WTC11 (cell line): ENCODE measurements at regions not wholly inside any gene's neighbourhood (a gene's known extent, or its start where the extent isn't known, plus 50 kb on each side); places are given as distances from the start of the nearest gene placed in this dataset.

ENCODE experiments used
- ATAC-seq: fragments of 200-7000 bp; cut with Tn5 transposase; 2 replicates; pipeline ENCODE4 v1.10.0; 2021; ENCODE audit warnings: mild to moderate bottlenecking, moderate library complexity
- CTCF ChIA-PET: fragments of 300-600 bp; sonication (Branson Sonifier 250); formaldehyde crosslinking; loops from one replicate; lab custom pipeline; 2021; ENCODE audit warnings: antibody characterized with exemption; lab: Charles Lee
- POLR2A ChIA-PET: fragments of 350-600 bp; sonication (Branson Sonifier 250); formaldehyde crosslinking; loops from one replicate; lab custom pipeline; 2021; ENCODE audit warnings: antibody characterized with exemption; lab: Charles Lee
- DNase-seq: peaks from one replicate; pipeline ENCODE4 v3.0.0; 2021; ENCODE audit warnings: low spot score
- H3K27ac Mint-ChIP-seq: 2 replicates; pipeline ENCODE4 v1.8.0; 2021; ENCODE audit warnings: mixed read lengths
- H3K27me3 Mint-ChIP-seq: 2 replicates; pipeline ENCODE4 v1.8.0; 2021; ENCODE audit warnings: low read depth, mild to moderate bottlenecking, moderate library complexity, mixed read lengths
- H3K36me3 Mint-ChIP-seq: 2 replicates; pipeline ENCODE4 v1.8.0; 2021; ENCODE audit warnings: mixed read lengths
- H3K4me1 Mint-ChIP-seq: 2 replicates; pipeline ENCODE4 v1.8.0; 2022; ENCODE audit warnings: mixed read lengths
- H3K4me3 Mint-ChIP-seq: 2 replicates; pipeline ENCODE4 v1.8.0; 2021; ENCODE audit warnings: mild to moderate bottlenecking, moderate library complexity, mixed read lengths
- H3K9me3 Mint-ChIP-seq: 2 replicates; pipeline ENCODE4 v1.8.0; 2021; ENCODE audit warnings: mixed read lengths
- CREM ChIP-seq: sonication (generic); formaldehyde crosslinking; IDR thresholded peaks from 2 replicates; pipeline ENCODE4 v1.8.1; 2022; ENCODE audit warnings: mild to moderate bottlenecking, missing genetic modification reagents, moderate library complexity
- EMX1 ChIP-seq: fragments of 250-450 bp; sonication (Bioruptor Pico); IDR thresholded peaks from 2 replicates; pipeline ENCODE4 v1.8.0; 2021; ENCODE audit warnings: mild to moderate bottlenecking
- ETV6 ChIP-seq: sonication (generic); formaldehyde crosslinking; IDR thresholded peaks from 2 replicates; pipeline ENCODE4 v1.8.1; 2022; ENCODE audit warnings: mild to moderate bottlenecking, missing genetic modification reagents
- FOXP1 ChIP-seq: sonication (generic); formaldehyde crosslinking; IDR thresholded peaks from 2 replicates; pipeline ENCODE4 v1.8.0; 2022; ENCODE audit warnings: missing genetic modification reagents, mild to moderate bottlenecking, moderate library complexity, borderline replicate concordance
- GABPB1 ChIP-seq: sonication (generic); formaldehyde crosslinking; IDR thresholded peaks from 2 replicates; pipeline ENCODE4 v1.8.1; 2023; ENCODE audit warnings: mild to moderate bottlenecking, missing genetic modification reagents
- GRHL2 ChIP-seq: fragments of 250-450 bp; sonication (Bioruptor Pico); IDR thresholded peaks from 2 replicates; pipeline ENCODE4 v1.8.0; 2022; ENCODE audit warnings: mild to moderate bottlenecking, moderate library complexity; ENCODE audit not compliant: insufficient replicate concordance, severe bottlenecking
- IRF2 ChIP-seq: sonication (generic); formaldehyde crosslinking; IDR thresholded peaks from 2 replicates; pipeline ENCODE4 v1.8.0; 2022; ENCODE audit warnings: low read depth, missing genetic modification reagents, borderline replicate concordance
- MXD4 ChIP-seq: fragments of 250-450 bp; sonication (Bioruptor Pico); IDR thresholded peaks from 2 replicates; pipeline ENCODE4 v1.8.0; 2021; ENCODE audit warnings: mild to moderate bottlenecking, moderate library complexity, borderline replicate concordance
- NFATC4 ChIP-seq: fragments of 250-450 bp; sonication (Bioruptor Pico); IDR thresholded peaks from 2 replicates; pipeline ENCODE4 v1.9.0; 2021; ENCODE audit warnings: mild to moderate bottlenecking
- NFE2L1 ChIP-seq: sonication (generic); formaldehyde crosslinking; IDR thresholded peaks from 2 replicates; pipeline ENCODE4 v1.8.1; 2023; ENCODE audit warnings: missing genetic modification reagents
- RORB ChIP-seq: fragments of 250-450 bp; sonication (Bioruptor Pico); IDR thresholded peaks from 2 replicates; pipeline ENCODE4 v1.9.0; 2021; ENCODE audit warnings: mild to moderate bottlenecking
- SMAD4 ChIP-seq: sonication (generic); formaldehyde crosslinking; IDR thresholded peaks from 2 replicates; pipeline ENCODE4 v1.8.0; 2022; ENCODE audit warnings: mild to moderate bottlenecking, missing genetic modification reagents
- TEAD1 ChIP-seq: sonication (generic); formaldehyde crosslinking; IDR thresholded peaks from 2 replicates; pipeline ENCODE4 v1.8.0; 2022; ENCODE audit warnings: mild to moderate bottlenecking, missing genetic modification reagents
- TEAD4 ChIP-seq: sonication (generic); formaldehyde crosslinking; IDR thresholded peaks from 2 replicates; pipeline ENCODE4 v1.8.0; 2022; ENCODE audit warnings: mild to moderate bottlenecking, missing genetic modification reagents
- ZBTB21 ChIP-seq: sonication (generic); formaldehyde crosslinking; IDR thresholded peaks from 2 replicates; pipeline ENCODE4 v1.8.1; 2023; ENCODE audit warnings: mild to moderate bottlenecking, missing genetic modification reagents, borderline replicate concordance
- ZNF121 ChIP-seq: sonication (generic); formaldehyde crosslinking; IDR thresholded peaks from 2 replicates; pipeline ENCODE4 v1.8.0; 2023; ENCODE audit warnings: missing genetic modification reagents
- ZNF317 ChIP-seq: sonication (generic); formaldehyde crosslinking; IDR thresholded peaks from 2 replicates; pipeline ENCODE4 v1.8.1; 2023; ENCODE audit warnings: low read depth, mild to moderate bottlenecking, moderate library complexity, missing genetic modification reagents, borderline replicate concordance
- TF ChIP-seq, protein P1 (sequence below): sonication (generic); formaldehyde crosslinking; IDR thresholded peaks from 2 replicates; pipeline ENCODE4 v1.8.0; 2022; ENCODE audit warnings: mild to moderate bottlenecking, missing genetic modification reagents
- TF ChIP-seq, protein P2 (sequence below): sonication (generic); formaldehyde crosslinking; IDR thresholded peaks from 2 replicates; pipeline ENCODE4 v1.8.0; 2022; ENCODE audit warnings: mild to moderate bottlenecking, missing genetic modification reagents
- TF ChIP-seq, protein P3 (sequence below): sonication (generic); formaldehyde crosslinking; IDR thresholded peaks from 2 replicates; pipeline ENCODE4 v1.8.1; 2022; ENCODE audit warnings: low read depth, missing genetic modification reagents, borderline replicate concordance
- TF ChIP-seq, protein P4 (sequence below): fragments of 250-450 bp; sonication (Bioruptor Pico); IDR thresholded peaks from 2 replicates; pipeline ENCODE4 v1.9.0; 2021; ENCODE audit warnings: moderate library complexity, mild to moderate bottlenecking, inconsistent platforms, borderline replicate concordance
- TF ChIP-seq, protein P5 (sequence below): sonication (generic); formaldehyde crosslinking; IDR thresholded peaks from 2 replicates; pipeline ENCODE4 v1.8.0; 2023; ENCODE audit warnings: missing genetic modification reagents, mild to moderate bottlenecking, borderline replicate concordance

DNA sequence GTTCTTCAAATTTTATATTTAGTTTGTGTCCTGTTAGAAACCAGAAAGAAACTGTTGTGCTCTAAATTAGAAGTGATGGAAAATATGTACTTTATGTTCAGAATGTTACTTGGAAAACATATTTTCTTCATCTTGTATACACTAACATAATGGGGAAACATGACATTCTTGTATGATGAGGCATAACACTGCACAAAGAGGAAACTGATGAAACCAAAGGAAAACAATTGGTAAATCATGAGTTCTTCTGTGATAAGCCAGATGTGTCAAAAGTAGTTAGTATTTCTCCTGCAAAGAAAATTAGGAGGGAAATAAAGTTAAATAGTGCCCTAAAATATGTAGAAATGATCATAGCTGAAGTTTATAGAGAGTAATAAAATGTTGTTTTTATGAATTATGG is 111.1 kb upstream of the FBN2 start:
- no peak overlapping the region for H3K4me3 Mint-ChIP-seq
- H3K27me3 Mint-ChIP-seq: no peaks in the 10 kb centered on the region
- H3K27ac Mint-ChIP-seq: no peak overlapping the region
- TF ChIP-seq, protein P1, sequence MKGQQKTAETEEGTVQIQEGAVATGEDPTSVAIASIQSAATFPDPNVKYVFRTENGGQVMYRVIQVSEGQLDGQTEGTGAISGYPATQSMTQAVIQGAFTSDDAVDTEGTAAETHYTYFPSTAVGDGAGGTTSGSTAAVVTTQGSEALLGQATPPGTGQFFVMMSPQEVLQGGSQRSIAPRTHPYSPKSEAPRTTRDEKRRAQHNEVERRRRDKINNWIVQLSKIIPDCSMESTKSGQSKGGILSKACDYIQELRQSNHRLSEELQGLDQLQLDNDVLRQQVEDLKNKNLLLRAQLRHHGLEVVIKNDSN (CRISPR knock-in tag): no peak
- TF ChIP-seq NFATC4 (CRISPR knock-in tag): no peak
- TF ChIP-seq, protein P2, sequence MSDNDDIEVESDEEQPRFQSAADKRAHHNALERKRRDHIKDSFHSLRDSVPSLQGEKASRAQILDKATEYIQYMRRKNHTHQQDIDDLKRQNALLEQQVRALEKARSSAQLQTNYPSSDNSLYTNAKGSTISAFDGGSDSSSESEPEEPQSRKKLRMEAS: no peak
- no peak for TF ChIP-seq CREM (CRISPR knock-in tag)
- no peak for TF ChIP-seq ZNF317 (CRISPR knock-in tag)
- no peak for TF ChIP-seq TEAD4 (CRISPR knock-in tag)
- TF ChIP-seq EMX1: no peak
- TF ChIP-seq GABPB1 (CRISPR knock-in tag): no peak
- no peak for TF ChIP-seq SMAD4 (CRISPR knock-in tag)
- TF ChIP-seq TEAD1: no peak
- TF ChIP-seq RORB (CRISPR knock-in tag): no peak
- TF ChIP-seq, all 79 proteins: peak for 0
- Mint-ChIP-seq H3K9me3 (0 out of 2 replicates have a peak, but pooled peaks cover 3% of the 10 kb centered on the region), H3K36me3 (no peaks in the 10 kb centered on the region), H3K4me1 (no peaks in the 10 kb centered on the region)
- ATAC-seq (no peak), DNase-seq (no peak)
- CTCF ChIA-PET: no interaction called here
- POLR2A ChIA-PET: no interaction called here

DNA sequence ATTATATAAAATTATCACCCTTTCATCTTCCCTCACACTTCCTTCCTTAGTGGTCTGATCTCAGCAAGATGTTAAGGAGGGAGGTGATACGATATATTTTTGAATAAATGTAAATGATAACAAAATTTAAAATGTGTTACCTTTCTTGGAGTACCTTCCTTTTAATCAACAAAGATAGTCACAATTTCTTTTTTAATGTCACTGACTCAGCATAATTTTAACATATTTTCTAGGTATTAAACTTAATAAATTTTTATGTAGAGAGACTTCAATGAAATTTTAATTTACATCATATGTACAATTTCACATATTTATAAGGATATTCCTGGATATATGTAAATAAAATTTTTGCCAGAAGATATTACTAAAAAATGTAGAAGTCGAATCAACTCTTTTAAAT is 125.0 kb upstream of the FBN2 start:
- TF ChIP-seq, protein P2: no peak
- no peak for TF ChIP-seq ETV6 (CRISPR knock-in tag)
- TF ChIP-seq GRHL2: no peak
- peaks cover 12% of the 10 kb centered on the region for H3K36me3 Mint-ChIP-seq
- H3K4me1 Mint-ChIP-seq: no peaks in the 10 kb centered on the region
- ChIA-PET CTCF (no interaction called here), POLR2A (no interaction called here)
- no peak overlapping the region for H3K4me3 Mint-ChIP-seq
- H3K27me3 Mint-ChIP-seq: no peaks in the 10 kb centered on the region
- ATAC-seq (no peak), DNase-seq (no peak)
- H3K9me3 Mint-ChIP-seq: peaks cover 24% of the 10 kb centered on the region
- H3K27ac Mint-ChIP-seq: no peak overlapping the region

DNA sequence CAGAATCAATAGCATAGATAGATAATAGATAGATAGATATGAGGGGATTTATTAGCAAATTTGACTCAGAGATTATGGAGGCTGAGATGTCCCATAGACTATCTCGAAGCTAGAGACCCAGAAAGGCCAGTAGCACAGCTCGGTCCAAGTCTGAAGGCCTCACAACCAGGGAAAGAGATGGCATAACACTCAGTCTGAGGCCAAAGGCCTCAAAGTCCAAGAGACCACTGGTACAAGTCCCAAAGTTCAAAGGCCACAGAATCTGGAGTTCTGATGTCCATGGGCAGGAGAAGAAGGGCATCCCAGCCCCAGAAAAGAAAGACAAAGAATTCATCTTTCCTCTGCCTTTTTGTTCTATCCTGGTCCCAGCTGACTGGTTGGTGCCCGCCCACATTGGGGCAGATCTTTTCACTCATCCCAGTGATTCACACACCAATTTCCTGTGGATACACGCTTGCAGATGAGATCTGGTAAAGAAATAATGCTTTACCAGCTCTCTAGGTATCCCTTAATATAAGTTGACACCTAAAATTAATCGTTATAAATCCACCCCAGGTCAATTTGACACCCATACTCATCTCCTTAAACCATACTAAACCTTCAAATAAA is 127.8 kb upstream of the FBN2 start:
- CTCF ChIA-PET: no interaction called here
- no peaks in the 10 kb centered on the region for H3K27me3 Mint-ChIP-seq
- TF ChIP-seq, protein P3, sequence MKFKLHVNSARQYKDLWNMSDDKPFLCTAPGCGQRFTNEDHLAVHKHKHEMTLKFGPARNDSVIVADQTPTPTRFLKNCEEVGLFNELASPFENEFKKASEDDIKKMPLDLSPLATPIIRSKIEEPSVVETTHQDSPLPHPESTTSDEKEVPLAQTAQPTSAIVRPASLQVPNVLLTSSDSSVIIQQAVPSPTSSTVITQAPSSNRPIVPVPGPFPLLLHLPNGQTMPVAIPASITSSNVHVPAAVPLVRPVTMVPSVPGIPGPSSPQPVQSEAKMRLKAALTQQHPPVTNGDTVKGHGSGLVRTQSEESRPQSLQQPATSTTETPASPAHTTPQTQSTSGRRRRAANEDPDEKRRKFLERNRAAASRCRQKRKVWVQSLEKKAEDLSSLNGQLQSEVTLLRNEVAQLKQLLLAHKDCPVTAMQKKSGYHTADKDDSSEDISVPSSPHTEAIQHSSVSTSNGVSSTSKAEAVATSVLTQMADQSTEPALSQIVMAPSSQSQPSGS: no peak
- no peak for TF ChIP-seq ZBTB21 (CRISPR knock-in tag)
- TF ChIP-seq, all 79 proteins: peak for 0
- Mint-ChIP-seq H3K4me3 (no peak overlapping the region), H3K36me3 (peaks cover under 1% of the 10 kb centered on the region; the same call in 1 of the 2 replicates), H3K4me1 (peaks cover 2% of the 10 kb centered on the region), H3K9me3 (peaks cover 5% of the 10 kb centered on the region), H3K27ac (no peak overlapping the region)
- DNase-seq (no peak), ATAC-seq (no peak)
- POLR2A ChIA-PET: no interaction called here

DNA sequence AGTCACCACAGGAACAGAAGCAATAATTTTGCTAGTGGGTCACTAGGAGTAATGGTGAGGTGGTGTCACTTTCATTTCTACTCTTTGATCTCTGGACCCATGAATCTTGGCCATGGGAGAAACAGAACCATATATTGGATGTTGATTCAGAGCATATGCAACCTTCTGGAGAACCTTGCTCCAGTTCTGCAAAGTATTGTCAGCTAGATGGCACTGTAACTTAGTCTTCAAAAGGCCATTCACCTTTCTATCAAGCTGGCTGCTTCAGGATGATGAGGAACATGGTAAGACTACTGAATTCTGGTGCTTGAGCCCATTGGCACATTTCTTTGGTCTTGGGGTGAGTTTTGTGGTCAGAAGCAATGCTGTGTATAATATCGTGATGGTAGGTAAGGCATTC is 129.1 kb upstream of the FBN2 start:
- peaks cover 12% of the 10 kb centered on the region for H3K4me1 Mint-ChIP-seq
- H3K36me3 Mint-ChIP-seq: no peaks in the 10 kb centered on the region
- ChIA-PET CTCF (interaction anchor here (0.6 to 1.2 kb wide), 5 partner anchors 11 to 177 kb away, joined by 3 to 5 read pairs (median 4); no protein-coding TSS in a partner anchor), POLR2A (no interaction called here)
- DNase-seq (no peak), ATAC-seq (peak; percentile 85)
- no peaks in the 10 kb centered on the region for H3K27me3 Mint-ChIP-seq
- H3K9me3 Mint-ChIP-seq: no peaks in the 10 kb centered on the region
- H3K4me3 Mint-ChIP-seq: no peak overlapping the region
- no peak overlapping the region for H3K27ac Mint-ChIP-seq
- no peak for TF ChIP-seq NFE2L1 (CRISPR knock-in tag)
- TF ChIP-seq, protein P4, sequence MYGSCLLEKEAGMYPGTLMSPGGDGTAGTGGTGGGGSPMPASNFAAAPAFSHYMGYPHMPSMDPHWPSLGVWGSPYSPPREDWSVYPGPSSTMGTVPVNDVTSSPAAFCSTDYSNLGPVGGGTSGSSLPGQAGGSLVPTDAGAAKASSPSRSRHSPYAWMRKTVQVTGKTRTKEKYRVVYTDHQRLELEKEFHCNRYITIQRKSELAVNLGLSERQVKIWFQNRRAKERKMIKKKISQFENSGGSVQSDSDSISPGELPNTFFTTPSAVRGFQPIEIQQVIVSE (CRISPR knock-in tag): no peak
- TF ChIP-seq FOXP1 (CRISPR knock-in tag): no peak
- TF ChIP-seq IRF2 (CRISPR knock-in tag): no peak
- TF ChIP-seq ZNF121 (CRISPR knock-in tag): no peak
- no peak for TF ChIP-seq SMAD4 (CRISPR knock-in tag)
- TF ChIP-seq MXD4 (CRISPR knock-in tag): no peak
- TF ChIP-seq, protein P5, sequence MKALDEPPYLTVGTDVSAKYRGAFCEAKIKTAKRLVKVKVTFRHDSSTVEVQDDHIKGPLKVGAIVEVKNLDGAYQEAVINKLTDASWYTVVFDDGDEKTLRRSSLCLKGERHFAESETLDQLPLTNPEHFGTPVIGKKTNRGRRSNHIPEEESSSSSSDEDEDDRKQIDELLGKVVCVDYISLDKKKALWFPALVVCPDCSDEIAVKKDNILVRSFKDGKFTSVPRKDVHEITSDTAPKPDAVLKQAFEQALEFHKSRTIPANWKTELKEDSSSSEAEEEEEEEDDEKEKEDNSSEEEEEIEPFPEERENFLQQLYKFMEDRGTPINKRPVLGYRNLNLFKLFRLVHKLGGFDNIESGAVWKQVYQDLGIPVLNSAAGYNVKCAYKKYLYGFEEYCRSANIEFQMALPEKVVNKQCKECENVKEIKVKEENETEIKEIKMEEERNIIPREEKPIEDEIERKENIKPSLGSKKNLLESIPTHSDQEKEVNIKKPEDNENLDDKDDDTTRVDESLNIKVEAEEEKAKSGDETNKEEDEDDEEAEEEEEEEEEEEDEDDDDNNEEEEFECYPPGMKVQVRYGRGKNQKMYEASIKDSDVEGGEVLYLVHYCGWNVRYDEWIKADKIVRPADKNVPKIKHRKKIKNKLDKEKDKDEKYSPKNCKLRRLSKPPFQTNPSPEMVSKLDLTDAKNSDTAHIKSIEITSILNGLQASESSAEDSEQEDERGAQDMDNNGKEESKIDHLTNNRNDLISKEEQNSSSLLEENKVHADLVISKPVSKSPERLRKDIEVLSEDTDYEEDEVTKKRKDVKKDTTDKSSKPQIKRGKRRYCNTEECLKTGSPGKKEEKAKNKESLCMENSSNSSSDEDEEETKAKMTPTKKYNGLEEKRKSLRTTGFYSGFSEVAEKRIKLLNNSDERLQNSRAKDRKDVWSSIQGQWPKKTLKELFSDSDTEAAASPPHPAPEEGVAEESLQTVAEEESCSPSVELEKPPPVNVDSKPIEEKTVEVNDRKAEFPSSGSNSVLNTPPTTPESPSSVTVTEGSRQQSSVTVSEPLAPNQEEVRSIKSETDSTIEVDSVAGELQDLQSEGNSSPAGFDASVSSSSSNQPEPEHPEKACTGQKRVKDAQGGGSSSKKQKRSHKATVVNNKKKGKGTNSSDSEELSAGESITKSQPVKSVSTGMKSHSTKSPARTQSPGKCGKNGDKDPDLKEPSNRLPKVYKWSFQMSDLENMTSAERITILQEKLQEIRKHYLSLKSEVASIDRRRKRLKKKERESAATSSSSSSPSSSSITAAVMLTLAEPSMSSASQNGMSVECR (CRISPR knock-in tag): no peak
